Karpas-422 (cell line): ENCODE measurements at regions not wholly inside any gene's neighbourhood (a gene's known extent, or its start where the extent isn't known, plus 50 kb on each side); places are given as distances from the start of the nearest gene placed in this dataset.

Experiments
- DNase-seq: peaks from one replicate; pipeline ENCODE4 v3.0.0-alpha.2; 2015
- H2AFZ ChIP-seq: fragments of 200-600 bp; sonication (generic); 2 replicates; pipeline ENCODE4 v1.6.1; 2014; ENCODE audit warnings: antibody characterized with exemption, low read length, mixed read lengths
- H3K27ac ChIP-seq: fragments of 200-600 bp; sonication (generic); 2 replicates; pipeline ENCODE4 v1.5.1; 2014; ENCODE audit warnings: mild to moderate bottlenecking, low read length, moderate library complexity
- H3K27me3 ChIP-seq: fragments of 200-600 bp; sonication (generic); 2 replicates; pipeline ENCODE4 v1.6.1; 2014; ENCODE audit warnings: low read length, mixed read lengths
- H3K36me3 ChIP-seq: fragments of 200-600 bp; sonication (generic); 2 replicates; pipeline ENCODE4 v1.6.1; 2014; ENCODE audit warnings: low read length, mixed read lengths; ENCODE audit not compliant: insufficient read depth
- H3K4me1 ChIP-seq: fragments of 200-600 bp; sonication (generic); 2 replicates; pipeline ENCODE4 v1.6.1; 2014; ENCODE audit warnings: mild to moderate bottlenecking, low read length, mixed read lengths
- H3K4me2 ChIP-seq: fragments of 200-600 bp; sonication (generic); 2 replicates; pipeline ENCODE4 v1.6.1; 2014; ENCODE audit warnings: low read length, low read depth, mild to moderate bottlenecking; ENCODE audit not compliant: poor library complexity, severe bottlenecking
- H3K4me3 ChIP-seq: fragments of 200-600 bp; sonication (generic); 2 replicates; pipeline ENCODE4 v1.5.1; 2014; ENCODE audit warnings: mild to moderate bottlenecking, antibody characterized with exemption, low read length, mixed read lengths
- H3K79me2 ChIP-seq: fragments of 200-600 bp; sonication (generic); 2 replicates; pipeline ENCODE4 v1.6.1; 2014; ENCODE audit warnings: mild to moderate bottlenecking, low read length, mixed read lengths
- H3K9ac ChIP-seq: fragments of 200-600 bp; sonication (generic); 2 replicates; pipeline ENCODE4 v1.6.0; 2014; ENCODE audit warnings: low read length
- H3K9me2 ChIP-seq: fragments of 200-600 bp; sonication (generic), shearing (Covaris generic); replicated peaks from 2 replicates; pipeline ENCODE4 v1.6.0; 2014; ENCODE audit warnings: mild to moderate bottlenecking, low read length, moderate library complexity; ENCODE audit not compliant: insufficient read depth
- H3K9me3 ChIP-seq: fragments of 300-700, 200-600 bp; sonication (generic); 2 replicates; pipeline ENCODE4 v1.6.1; 2014; ENCODE audit warnings: low read length, mixed read lengths
- H4K20me1 ChIP-seq: fragments of 200-600 bp; sonication (generic); 2 replicates; pipeline ENCODE4 v1.6.1; 2014; ENCODE audit warnings: mild to moderate bottlenecking, antibody characterized with exemption, low read length, low read depth; ENCODE audit not compliant: insufficient read depth

DNA sequence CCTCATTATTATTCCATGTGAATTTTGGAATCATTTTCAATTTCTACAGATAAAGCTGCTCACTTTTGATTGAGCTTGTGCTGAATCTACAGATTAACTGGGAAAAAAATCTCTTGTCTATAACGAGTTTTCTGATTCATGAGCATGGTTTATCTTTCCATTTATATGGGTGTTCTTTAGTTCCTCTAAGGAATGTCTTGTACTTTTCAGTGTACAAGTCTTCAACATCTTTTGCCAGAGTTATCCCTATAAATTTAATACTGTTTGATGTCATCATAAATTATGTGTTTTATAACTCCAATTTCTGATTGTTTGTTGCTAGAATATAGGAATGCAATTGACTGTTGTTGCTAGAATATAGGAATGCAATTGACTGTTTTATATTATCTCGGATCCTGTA, 533.8 kb downstream of the OLFM4 start:
- Histone ChIP-seq H3K9me3 (peaks cover 15% of the 10 kb centered on the region), H3K79me2 (no peaks in the 10 kb centered on the region), H3K36me3 (no peaks in the 10 kb centered on the region), H3K27ac (no peak overlapping the region), H3K4me1 (no peaks in the 10 kb centered on the region), H3K27me3 (no peaks in the 10 kb centered on the region), H3K9me2 (no peaks in the 10 kb centered on the region), H2AFZ (no peak overlapping the region), H3K9ac (no peak overlapping the region), H4K20me1 (no peaks in the 10 kb centered on the region), H3K4me3 (no peak overlapping the region), H3K4me2 (no peak overlapping the region)
- no peak for DNase-seq

DNA sequence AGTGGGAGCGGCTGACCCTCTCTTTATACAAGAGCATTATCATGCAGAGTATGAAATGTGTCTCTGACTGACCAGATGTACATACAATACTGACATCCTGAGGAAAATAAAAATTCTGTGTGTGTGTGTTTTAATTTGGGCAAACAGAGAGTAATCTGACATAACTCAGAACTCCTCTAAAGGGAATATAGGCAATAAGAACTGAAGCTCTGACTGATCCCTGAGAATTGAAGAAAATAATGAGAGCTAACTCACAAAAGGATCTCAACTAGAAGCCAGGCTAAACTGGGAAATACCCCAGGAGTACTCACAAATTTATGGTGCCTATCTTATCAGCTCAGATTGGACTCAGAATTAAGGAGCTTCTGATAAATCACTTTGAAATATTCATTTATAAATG, 539.9 kb downstream of the OLFM4 start:
- Histone ChIP-seq H3K9ac (no peak overlapping the region), H3K9me3 (peaks cover 33% of the 10 kb centered on the region), H3K79me2 (no peaks in the 10 kb centered on the region), H3K27ac (no peak overlapping the region), H3K27me3 (no peaks in the 10 kb centered on the region), H3K36me3 (no peaks in the 10 kb centered on the region), H3K4me3 (no peak overlapping the region), H3K4me1 (no peaks in the 10 kb centered on the region), H3K4me2 (no peak overlapping the region), H2AFZ (no peak overlapping the region), H4K20me1 (no peaks in the 10 kb centered on the region), H3K9me2 (no peaks in the 10 kb centered on the region)
- DNase-seq = no peak

DNA sequence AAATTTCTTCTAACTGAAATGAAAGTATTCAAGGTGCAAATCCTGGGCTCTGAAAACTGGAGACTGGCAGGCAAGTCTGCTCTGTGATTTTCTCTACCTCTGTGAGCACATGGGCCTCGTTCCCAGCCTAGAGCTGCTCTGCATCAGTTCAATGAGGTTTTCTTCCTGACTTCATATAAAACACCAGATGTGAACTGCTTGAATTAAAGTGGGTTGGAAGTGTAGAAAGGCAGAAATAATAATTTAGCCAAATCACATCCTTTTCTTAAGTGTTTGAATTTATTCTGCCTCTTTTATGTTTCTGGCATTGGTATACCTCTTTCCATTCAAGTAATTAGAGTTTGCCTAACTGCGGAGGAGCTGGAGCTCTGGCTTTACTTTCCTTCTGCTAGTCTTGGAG, 540.8 kb downstream of the OLFM4 start:
- Histone ChIP-seq H3K36me3 (no peaks in the 10 kb centered on the region), H4K20me1 (no peaks in the 10 kb centered on the region), H2AFZ (no peak overlapping the region), H3K9me3 (peaks cover 33% of the 10 kb centered on the region), H3K27me3 (no peaks in the 10 kb centered on the region), H3K79me2 (no peaks in the 10 kb centered on the region), H3K4me2 (no peak overlapping the region), H3K4me1 (no peaks in the 10 kb centered on the region), H3K9me2 (no peaks in the 10 kb centered on the region), H3K9ac (no peak overlapping the region), H3K4me3 (no peak overlapping the region), H3K27ac (no peak overlapping the region)
- no peak for DNase-seq

DNA sequence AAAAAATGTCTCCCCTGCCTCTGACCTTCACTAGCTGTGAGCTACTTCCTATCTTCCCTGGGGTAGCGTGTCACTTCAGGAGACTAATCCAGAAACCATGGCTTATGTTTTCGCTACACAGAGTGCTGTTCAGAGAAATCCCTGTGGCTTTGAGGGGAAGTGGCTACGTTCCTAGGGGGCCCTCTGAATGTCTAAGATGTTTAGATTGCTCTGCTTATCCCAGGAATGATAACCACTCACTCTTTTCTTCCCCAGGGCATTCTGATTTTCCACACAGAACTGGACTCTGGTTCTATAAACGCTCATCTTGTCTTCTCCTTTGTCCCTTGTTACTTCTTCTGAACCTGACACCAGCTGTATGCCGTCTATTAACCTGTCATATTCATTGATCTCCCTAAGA, 572.5 kb downstream of the OLFM4 start:
- Histone ChIP-seq H3K4me1 (no peaks in the 10 kb centered on the region), H3K9ac (no peak overlapping the region), H3K9me2 (no peaks in the 10 kb centered on the region), H3K4me2 (no peak overlapping the region), H3K36me3 (no peaks in the 10 kb centered on the region), H3K79me2 (no peaks in the 10 kb centered on the region), H4K20me1 (no peaks in the 10 kb centered on the region), H2AFZ (no peak overlapping the region), H3K27me3 (no peaks in the 10 kb centered on the region), H3K9me3 (peaks cover 23% of the 10 kb centered on the region), H3K4me3 (no peak overlapping the region), H3K27ac (no peak overlapping the region)
- DNase-seq = no peak

DNA sequence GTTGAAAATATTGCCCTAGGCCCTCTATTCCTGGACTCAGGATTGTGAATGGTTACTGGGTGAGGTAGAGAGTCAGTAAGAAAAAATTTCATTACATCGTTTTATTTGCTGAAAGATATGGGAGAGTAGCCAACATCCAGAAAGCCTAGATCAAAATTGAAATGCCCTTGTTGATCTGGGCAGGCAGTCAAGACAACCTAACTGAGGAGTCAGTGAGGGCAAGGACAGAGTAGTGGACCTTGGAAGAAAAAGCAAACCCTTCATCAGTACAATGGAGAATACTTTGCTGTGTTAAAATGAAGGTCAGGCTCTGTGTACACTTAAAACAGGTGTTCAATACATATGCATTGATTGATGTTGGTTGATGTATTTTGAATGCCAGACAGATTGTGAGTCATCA, 576.7 kb downstream of the OLFM4 start:
- H3K9me2 ChIP-seq = no peaks in the 10 kb centered on the region; the same call in 1 of the 2 replicates
- no peak overlapping the region for H2AFZ ChIP-seq
- H3K4me1 ChIP-seq = no peaks in the 10 kb centered on the region
- H3K27me3 ChIP-seq = no peaks in the 10 kb centered on the region
- H3K79me2 ChIP-seq = no peaks in the 10 kb centered on the region
- no peaks in the 10 kb centered on the region for H4K20me1 ChIP-seq
- H3K9ac ChIP-seq = no peak overlapping the region
- H3K4me2 ChIP-seq = no peak overlapping the region
- DNase-seq = no peak
- peaks cover 42% of the 10 kb centered on the region for H3K9me3 ChIP-seq
- H3K27ac ChIP-seq = no peak overlapping the region
- H3K36me3 ChIP-seq = no peaks in the 10 kb centered on the region
- no peak overlapping the region for H3K4me3 ChIP-seq

DNA sequence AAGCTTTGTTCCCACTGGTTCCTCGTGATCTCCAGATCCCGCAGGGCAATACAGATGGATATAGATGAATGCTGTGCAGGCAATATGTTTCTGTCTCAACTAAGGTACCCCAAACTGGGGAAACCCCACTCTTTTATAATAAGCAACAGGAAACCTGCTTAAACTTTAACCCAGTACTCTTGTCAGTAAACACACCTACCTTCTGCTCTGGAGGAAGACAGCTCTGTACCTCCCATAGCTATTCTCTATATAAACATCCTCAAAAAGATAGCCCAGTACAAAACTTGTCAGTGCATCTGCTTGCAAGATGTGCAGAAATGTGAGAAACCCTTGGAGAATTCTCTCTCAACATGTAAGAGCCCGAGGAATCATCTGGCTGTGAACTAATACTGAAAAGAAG, 583.6 kb downstream of the OLFM4 start:
- no peak for DNase-seq
- H3K27me3 ChIP-seq = no peaks in the 10 kb centered on the region
- no peaks in the 10 kb centered on the region for H3K79me2 ChIP-seq

DNA sequence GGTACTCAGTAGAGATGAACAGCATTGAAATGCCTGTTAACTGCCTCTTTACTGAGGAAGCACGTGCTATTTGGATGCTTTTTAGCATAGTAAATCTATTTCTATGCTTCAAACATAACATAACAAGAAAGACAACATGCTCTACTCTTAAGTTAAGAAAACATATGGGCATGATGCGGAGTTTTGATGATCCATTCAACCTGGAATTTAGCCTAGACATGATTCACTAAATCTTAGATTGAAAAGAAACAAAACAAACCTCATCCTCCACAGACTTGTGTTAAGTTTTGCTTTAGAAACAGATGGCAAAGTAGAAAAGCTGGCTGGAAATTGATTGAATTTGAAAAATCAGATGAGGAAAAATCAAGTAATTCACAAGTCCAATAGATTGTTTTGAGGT, 593.8 kb downstream of the OLFM4 start:
- Histone ChIP-seq H3K4me2 (no peak overlapping the region), H3K4me3 (no peak overlapping the region), H3K9me3 (peaks cover 17% of the 10 kb centered on the region), H3K27ac (no peak overlapping the region), H3K9ac (no peak overlapping the region), H3K4me1 (no peaks in the 10 kb centered on the region), H3K79me2 (no peaks in the 10 kb centered on the region), H4K20me1 (no peaks in the 10 kb centered on the region), H3K36me3 (no peaks in the 10 kb centered on the region), H3K9me2 (no peaks in the 10 kb centered on the region), H2AFZ (no peak overlapping the region), H3K27me3 (no peaks in the 10 kb centered on the region)
- no peak for DNase-seq

More for the DNA sequence above, 583.6 kb downstream of the OLFM4 start:
- Histone ChIP-seq H3K9me3 (peaks cover 25% of the 10 kb centered on the region), H3K27ac (no peak overlapping the region), H3K36me3 (no peaks in the 10 kb centered on the region), H3K4me2 (no peak overlapping the region), H3K4me1 (no peaks in the 10 kb centered on the region), H4K20me1 (no peaks in the 10 kb centered on the region), H2AFZ (no peak overlapping the region), H3K4me3 (no peak overlapping the region), H3K9me2 (no peaks in the 10 kb centered on the region; the same call in 1 of the 2 replicates), H3K9ac (no peak overlapping the region)

DNA sequence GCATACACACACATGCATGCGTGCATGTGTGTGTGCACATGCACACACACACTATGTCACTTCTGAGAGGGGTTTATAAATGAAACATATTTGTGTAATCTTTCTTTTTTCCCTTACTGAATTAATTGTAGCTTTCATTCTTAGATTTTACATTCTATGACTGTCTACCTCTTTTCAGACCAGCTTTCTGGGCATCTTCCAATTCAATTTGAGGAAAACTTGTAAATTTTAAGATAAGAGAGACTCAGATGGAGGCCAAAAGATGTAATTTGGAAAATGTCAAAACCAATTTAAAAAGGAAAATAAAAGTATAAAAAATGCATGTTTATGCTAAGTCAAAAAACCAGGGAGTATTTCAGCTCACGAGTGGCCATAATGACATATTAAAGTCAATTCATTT, 594.5 kb downstream of the OLFM4 start:
- Histone ChIP-seq H3K4me1 (no peaks in the 10 kb centered on the region), H3K27ac (no peak overlapping the region), H3K4me2 (no peak overlapping the region), H3K4me3 (no peak overlapping the region), H3K9me3 (peaks cover 17% of the 10 kb centered on the region), H3K9ac (no peak overlapping the region), H3K36me3 (no peaks in the 10 kb centered on the region), H2AFZ (no peak overlapping the region), H3K9me2 (no peaks in the 10 kb centered on the region), H4K20me1 (no peaks in the 10 kb centered on the region), H3K79me2 (no peaks in the 10 kb centered on the region), H3K27me3 (no peaks in the 10 kb centered on the region)
- DNase-seq = no peak

DNA sequence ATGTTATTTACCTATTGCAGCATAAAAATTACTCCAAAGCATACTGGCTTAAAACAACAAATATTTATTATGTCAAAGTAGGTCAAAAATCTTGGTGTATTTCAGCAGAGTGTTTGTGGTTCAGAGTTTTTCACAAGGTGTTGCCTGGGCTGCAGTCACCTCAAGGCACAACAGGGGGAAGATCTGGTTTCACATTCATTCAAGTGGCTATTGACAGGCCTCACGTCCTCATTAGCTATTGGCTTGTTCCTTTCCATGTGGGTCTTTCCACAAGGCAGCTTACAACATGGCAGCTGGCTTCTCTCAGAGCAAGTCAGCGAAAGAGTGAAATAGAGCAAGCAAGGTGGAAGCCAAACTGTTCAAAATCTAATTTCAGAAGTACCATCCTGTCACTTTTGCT, 602.9 kb downstream of the OLFM4 start:
- Histone ChIP-seq H3K79me2 (no peaks in the 10 kb centered on the region), H3K9ac (no peak overlapping the region), H3K9me2 (no peaks in the 10 kb centered on the region), H2AFZ (no peak overlapping the region), H3K9me3 (peaks cover 34% of the 10 kb centered on the region), H3K4me3 (no peak overlapping the region), H3K27ac (no peak overlapping the region), H3K27me3 (no peaks in the 10 kb centered on the region), H3K4me1 (no peaks in the 10 kb centered on the region), H3K4me2 (no peak overlapping the region), H3K36me3 (no peaks in the 10 kb centered on the region), H4K20me1 (no peaks in the 10 kb centered on the region)
- DNase-seq = no peak
